GM11168 (cell line): ENCODE measurements at regions not wholly inside any gene's neighbourhood (a gene's known extent, or its start where the extent isn't known, plus 50 kb on each side); places are given as distances from the start of the nearest gene placed in this dataset.

Experiments
- in situ Hi-C: fragments of 300-500 bp; cut with MboI; formaldehyde crosslinking; loops from one replicate; pipeline ENCODE4 v1.12.0; 2022; ENCODE audit warnings: low sequenced_read_pairs; ENCODE audit not compliant: unreplicated experiment

GRCh38 chr3:31240466-31240865, 292.3 kb upstream of the STT3B start:
- in situ Hi-C loops: no loop called here

GRCh38 chr3:31240874-31241273, 291.9 kb upstream of the STT3B start:
- in situ Hi-C loops: no loop called here

DNA sequence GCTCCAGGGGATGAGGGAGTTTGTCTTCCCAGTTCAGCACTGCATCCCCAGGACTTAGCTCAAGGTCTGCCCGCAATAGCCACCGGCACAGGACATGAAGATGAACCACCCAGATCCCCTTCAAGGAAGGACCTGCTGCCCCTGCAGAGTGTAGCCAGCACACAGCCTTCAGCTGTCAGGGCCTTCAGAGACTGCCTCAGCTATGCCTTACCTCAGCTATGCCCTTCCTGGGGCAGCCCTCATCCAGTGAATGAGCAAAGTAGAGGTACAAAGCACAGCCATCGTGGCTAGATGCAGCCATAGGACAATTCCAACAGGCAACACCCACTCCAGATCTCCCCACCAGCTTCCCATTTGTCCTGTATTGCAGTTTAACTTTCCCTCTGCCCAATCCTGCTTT, 291.2 kb upstream of the STT3B start:
- in situ Hi-C loops: no loop called here

GRCh38 chr3:31242026-31242960, 290.4 kb upstream of the STT3B start:
- in situ Hi-C loops: no loop called here

GRCh38 chr3:31244929-31245817, 287.6 kb upstream of the STT3B start:
- in situ Hi-C loops: no loop called here

- in situ Hi-C loops: no loop called here
Observed at GRCh38 chr3:31246293-31247062, 286.2 kb upstream of the STT3B start.

GRCh38 chr3:31247063-31247447, 285.7 kb upstream of the STT3B start:
- in situ Hi-C loops: no loop called here

GRCh38 chr3:31247850-31248562, 284.7 kb upstream of the STT3B start:
- in situ Hi-C loops: no loop called here

DNA sequence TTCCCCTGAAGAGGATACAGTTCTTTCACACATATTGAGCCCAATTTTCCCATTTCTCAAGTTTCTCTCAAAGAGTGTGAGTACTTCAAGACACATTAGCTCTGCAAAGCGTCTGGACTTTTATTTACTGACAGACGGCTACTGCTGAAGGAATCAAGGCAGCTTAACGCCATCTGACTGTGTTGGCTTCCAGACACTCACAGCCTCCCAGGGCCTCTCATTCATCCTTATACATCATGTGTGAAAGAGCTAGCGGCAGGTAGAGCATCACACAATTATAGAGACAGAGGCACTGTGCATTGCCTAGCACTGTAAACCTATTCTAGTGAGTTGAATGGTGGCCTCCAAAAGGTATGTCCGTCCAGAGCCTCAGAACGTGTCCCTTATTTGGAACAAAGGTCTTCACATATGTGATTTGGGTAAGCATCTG, 284.1 kb upstream of the STT3B start:
- in situ Hi-C loops: no loop called here

DNA sequence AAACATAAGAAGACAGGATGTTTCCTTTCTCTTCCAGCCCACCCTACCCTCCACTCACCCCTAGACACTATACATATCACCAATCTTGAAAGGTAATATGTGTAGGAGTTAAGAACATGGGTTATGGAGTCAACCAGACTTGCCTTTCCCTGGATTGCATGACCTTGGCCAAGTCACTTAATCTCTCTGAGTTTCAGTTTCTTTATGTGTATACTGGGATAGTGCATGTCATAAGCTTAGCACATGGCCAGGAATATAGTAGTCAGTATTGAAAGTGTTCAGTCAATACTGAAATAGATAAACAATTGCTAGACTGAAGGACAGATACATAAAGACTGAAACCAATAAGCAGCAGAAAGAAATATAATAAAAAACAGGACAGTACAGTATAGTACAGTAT, 283.2 kb upstream of the STT3B start:
- in situ Hi-C loops: no loop called here

GRCh38 chr3:31250116-31250777, 282.5 kb upstream of the STT3B start:
- in situ Hi-C loops: no loop called here

- in situ Hi-C loops: no loop called here
Observed at GRCh38 chr3:31251083-31251482, 281.6 kb upstream of the STT3B start.

DNA sequence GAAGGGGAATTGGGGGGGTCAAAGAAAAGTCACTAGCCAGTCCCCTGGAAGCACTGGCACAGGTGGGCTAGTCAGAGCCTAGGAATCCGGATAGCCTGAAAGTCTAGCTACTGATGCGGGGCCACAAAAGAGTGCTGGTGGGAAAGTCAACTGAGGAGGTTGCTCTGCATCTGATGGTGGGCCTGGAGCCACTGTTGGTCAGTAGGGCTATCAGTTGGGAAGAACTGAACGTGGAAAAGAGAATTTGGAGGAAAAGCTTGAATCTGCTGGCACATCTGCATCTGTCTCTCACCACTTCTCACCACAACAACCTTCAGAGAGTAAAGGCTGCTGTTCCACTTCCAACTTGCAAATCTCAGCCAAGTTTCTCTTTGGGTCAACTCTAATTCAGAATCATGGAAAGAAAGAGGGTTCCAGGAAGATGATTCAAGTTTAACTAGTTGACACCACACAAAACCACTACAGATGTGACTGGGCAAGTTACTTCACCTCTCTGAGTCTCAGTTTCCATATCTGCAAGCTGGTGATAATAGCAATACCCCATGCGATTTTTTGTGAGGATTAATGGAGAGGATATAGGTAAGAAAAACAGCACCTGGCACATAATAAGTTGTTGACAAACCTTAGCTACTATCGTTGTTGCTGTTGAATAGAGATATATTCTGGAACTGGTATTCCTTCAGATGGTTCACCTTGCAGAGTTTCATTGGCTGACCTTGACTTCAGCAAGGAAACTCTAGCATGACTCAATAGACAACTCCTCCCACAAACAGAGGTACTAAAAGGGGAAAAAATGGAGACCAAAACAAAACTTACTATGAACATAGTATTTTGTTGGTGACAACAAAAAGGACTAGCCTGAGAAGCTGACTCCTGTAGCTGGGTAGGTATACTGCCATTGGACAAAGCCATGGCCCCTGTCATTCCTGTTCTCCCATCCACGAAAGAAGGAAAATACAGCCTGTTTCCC, 280.2 kb upstream of the STT3B start:
- in situ Hi-C loops: no loop called here

- in situ Hi-C loops: no loop called here
Observed at GRCh38 chr3:31253782-31254181, 278.9 kb upstream of the STT3B start.

- in situ Hi-C loops: no loop called here
Observed at GRCh38 chr3:31254483-31254882, 278.2 kb upstream of the STT3B start.

GRCh38 chr3:31255007-31255581, 277.6 kb upstream of the STT3B start:
- in situ Hi-C loops: no loop called here

DNA sequence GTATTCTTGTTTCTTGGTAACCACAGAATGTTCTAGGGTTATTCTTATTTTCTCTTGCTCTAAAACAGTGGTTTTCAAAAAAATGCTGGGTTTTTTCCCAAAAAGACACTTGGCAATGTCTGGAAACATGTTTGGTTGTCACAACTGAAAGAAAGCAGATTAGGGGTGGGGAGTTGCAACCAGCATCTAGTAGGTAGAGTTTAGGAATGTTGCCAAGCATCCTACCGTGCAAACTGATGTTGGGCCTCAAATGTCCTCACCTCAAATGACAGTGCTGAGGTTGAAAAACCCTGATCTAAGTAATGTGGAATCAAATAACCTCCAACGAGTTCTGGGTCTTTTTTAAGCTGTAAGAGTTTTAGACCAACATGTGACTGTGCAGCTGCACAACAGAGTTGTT, 270.5 kb upstream of the STT3B start:
- in situ Hi-C loops: no loop called here

DNA sequence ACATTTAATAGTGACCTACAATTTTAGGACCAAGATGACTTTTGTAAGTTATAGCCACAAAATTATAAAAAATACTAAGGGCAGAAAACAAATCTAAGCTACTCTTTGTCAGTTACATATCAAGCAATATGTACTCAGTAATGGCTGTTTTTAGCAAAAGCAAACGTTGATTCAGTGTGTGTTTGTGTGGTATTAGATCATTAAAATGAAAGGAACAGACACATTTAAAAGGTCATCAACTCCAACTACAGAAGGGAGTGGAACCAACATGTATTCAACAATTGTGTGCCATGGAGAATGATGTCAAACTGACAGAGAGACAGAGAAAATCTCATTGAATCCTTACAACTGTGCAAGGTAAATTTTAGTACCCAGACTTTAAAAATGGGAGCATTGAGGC, 268.8 kb upstream of the STT3B start:
- in situ Hi-C loops: no loop called here
